ENCODE measurements at regions not wholly inside any gene's neighbourhood (a gene's known extent, or its start where the extent isn't known, plus 50 kb on each side); places are given as distances from the start of the nearest gene placed in this dataset.

- Mint-ChIP-seq H3K27me3 (no peaks in the 10 kb centered on the region), H3K36me3 (ENCODE audit: low read depth) (no peaks in the 10 kb centered on the region), H3K4me3 (no peak overlapping the region), H3K9me3 (no peaks in the 10 kb centered on the region), H3K27ac (no peak overlapping the region), H3K4me1 (ENCODE audit: low read depth) (no peaks in the 10 kb centered on the region)
Measured at GRCh38 chr10:81095238-81095637, 557.5 kb downstream of the SH2D4B start.

- Mint-ChIP-seq H3K36me3 (ENCODE audit: low read depth) (no peaks in the 10 kb centered on the region), H3K4me3 (no peak overlapping the region), H3K27ac (no peak overlapping the region), H3K27me3 (no peaks in the 10 kb centered on the region), H3K9me3 (no peaks in the 10 kb centered on the region), H3K4me1 (ENCODE audit: low read depth) (no peaks in the 10 kb centered on the region)
Measured at GRCh38 chr10:81096558-81096957, 558.9 kb downstream of the SH2D4B start.

DNA sequence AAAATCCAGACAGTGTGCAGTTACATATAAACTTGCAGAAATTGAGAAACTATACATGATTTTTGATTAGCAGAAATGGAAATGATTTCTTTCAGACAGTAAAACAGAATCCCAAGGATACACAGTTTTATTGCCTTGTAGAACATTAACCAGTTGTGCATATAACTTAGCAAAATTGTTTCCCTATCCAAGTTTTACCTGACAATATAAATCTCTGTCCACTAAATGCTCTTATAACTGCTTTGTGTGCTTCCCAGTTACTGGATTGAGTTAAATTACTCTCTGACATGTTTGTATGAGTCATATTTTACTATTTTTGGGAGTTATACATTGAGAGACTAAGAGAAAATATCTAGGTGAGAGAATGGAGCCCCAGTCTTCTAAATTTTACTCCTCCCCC is 563.4 kb downstream of the SH2D4B start:
- Mint-ChIP-seq H3K9me3 (no peaks in the 10 kb centered on the region), H3K4me1 (ENCODE audit: low read depth) (no peaks in the 10 kb centered on the region), H3K27ac (no peak overlapping the region), H3K4me3 (no peak overlapping the region), H3K27me3 (peaks cover 4% of the 10 kb centered on the region), H3K36me3 (ENCODE audit: low read depth) (no peaks in the 10 kb centered on the region)

GRCh38 chr10:81104494-81104893 is 566.8 kb downstream of the SH2D4B start:
- no peak overlapping the region for H3K4me3 Mint-ChIP-seq
- H3K27ac Mint-ChIP-seq = no peak overlapping the region
- no peaks in the 10 kb centered on the region for H3K36me3 Mint-ChIP-seq (ENCODE audit: low read depth)
- H3K27me3 Mint-ChIP-seq = peaks cover 8% of the 10 kb centered on the region
- no peaks in the 10 kb centered on the region for H3K9me3 Mint-ChIP-seq
- no peaks in the 10 kb centered on the region for H3K4me1 Mint-ChIP-seq (ENCODE audit: low read depth)

DNA sequence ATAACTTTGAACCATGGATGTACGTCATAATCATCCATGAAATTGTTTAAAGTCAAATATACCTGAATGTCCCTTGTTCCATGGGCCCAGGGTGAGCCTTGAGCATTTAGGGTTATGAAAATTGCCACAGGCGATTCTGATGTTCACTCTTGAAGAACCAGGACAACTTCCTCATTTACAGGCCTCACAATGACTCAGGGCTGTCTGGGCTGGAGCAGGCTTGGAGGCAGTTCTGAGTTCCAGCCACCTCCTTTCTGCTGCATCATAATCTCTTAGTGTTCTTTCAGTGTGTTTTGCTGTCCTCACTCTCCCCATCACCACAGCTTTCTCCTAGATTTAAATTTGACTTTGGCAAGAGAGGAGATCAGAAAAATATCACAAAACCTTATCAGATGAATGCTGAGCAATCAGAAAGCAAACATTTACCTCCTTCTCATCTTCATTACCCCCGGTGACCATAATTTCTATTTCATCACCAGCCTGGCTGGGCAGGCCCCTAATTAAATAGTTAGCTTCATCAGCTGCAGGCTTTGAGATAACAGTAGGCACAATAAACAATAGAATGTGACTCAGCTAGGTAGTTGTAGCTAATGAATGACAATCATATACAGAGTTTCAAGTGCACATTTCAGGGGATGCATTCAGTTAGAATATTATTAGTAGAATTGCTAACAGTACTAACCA is 571.0 kb downstream of the SH2D4B start:
- H3K36me3 Mint-ChIP-seq (ENCODE audit: low read depth) = no peaks in the 10 kb centered on the region
- H3K4me3 Mint-ChIP-seq = no peak overlapping the region
- H3K4me1 Mint-ChIP-seq (ENCODE audit: low read depth) = no peaks in the 10 kb centered on the region
- H3K27me3 Mint-ChIP-seq = peaks cover 3% of the 10 kb centered on the region
- no peaks in the 10 kb centered on the region for H3K9me3 Mint-ChIP-seq
- H3K27ac Mint-ChIP-seq = no peak overlapping the region

DNA sequence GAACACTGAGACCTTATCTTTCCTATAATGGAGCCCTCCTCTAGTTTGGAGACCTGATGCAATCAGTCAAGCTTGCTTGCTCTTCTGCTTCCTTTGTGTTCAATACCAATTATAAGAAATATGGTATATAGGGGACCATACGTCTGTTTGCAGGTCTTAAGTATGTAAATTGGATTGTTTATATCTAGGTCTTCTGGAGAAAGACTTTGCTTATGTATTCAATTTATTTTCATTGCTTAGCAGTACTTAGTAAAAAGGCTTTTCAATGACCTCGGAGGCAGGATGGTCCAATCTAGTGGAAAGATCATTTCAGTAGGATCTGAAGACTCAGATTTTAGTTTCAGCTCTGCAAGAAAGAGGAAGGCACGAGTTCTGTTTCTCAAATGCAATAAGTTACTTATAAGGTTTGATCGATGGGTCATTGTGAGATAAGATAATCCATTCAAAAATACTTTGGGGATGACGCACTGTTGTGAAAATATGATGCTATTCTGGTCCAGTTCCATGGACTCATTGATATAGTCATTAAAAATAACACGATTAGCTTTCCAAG is 571.6 kb downstream of the SH2D4B start:
- H3K36me3 Mint-ChIP-seq (ENCODE audit: low read depth) = no peaks in the 10 kb centered on the region
- peaks cover 3% of the 10 kb centered on the region for H3K27me3 Mint-ChIP-seq
- no peak overlapping the region for H3K4me3 Mint-ChIP-seq
- no peaks in the 10 kb centered on the region for H3K4me1 Mint-ChIP-seq (ENCODE audit: low read depth)
- H3K27ac Mint-ChIP-seq = no peak overlapping the region
- no peaks in the 10 kb centered on the region for H3K9me3 Mint-ChIP-seq

DNA sequence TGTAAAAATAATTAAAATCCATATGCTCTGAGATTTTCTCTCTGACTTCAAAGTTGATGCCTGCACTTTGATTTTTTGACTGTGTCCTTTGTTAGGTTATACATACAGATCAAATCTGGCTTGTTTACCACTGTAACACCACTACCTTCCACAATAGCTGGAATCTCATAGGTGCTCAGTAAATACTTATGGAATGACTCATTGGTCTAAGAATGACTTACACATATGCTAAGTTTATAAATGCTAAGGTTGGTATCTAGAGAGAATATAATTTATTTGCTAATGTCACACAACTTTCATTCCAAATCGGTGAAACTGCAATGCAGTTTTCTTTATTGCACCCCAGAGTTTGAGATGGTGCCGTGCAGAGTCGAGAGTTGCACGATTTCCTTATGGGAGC is 578.5 kb downstream of the SH2D4B start:
- H3K36me3 Mint-ChIP-seq (ENCODE audit: low read depth) = no peaks in the 10 kb centered on the region
- H3K4me3 Mint-ChIP-seq = no peak overlapping the region
- no peaks in the 10 kb centered on the region for H3K27me3 Mint-ChIP-seq
- H3K9me3 Mint-ChIP-seq = no peaks in the 10 kb centered on the region
- H3K4me1 Mint-ChIP-seq (ENCODE audit: low read depth) = no peaks in the 10 kb centered on the region
- H3K27ac Mint-ChIP-seq = no peak overlapping the region

DNA sequence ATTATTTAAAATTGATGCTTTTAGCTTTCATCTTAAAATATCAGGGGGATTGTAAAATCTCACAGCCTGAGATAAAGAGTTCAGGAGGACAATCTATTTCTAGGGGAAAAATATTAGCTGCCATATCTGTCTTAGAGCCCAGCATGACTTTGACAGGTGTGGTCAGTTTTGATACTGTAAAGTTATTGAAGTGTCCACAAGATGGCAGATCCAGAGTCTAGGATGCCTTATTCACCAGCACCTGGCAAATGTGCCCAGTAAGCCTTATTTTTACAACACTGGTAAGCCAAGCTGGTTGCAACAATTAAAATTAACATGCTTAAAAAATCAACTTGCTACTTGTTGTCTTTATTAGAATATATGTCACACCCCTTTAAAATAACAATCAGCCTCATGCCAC is 579.3 kb downstream of the SH2D4B start:
- no peaks in the 10 kb centered on the region for H3K4me1 Mint-ChIP-seq (ENCODE audit: low read depth)

GRCh38 chr10:81127931-81128330 is 590.2 kb downstream of the SH2D4B start:
- Mint-ChIP-seq H3K4me3 (no peak overlapping the region), H3K27me3 (no peaks in the 10 kb centered on the region)

More for the DNA sequence above, 579.3 kb downstream of the SH2D4B start:
- Mint-ChIP-seq H3K4me3 (no peak overlapping the region), H3K27me3 (no peaks in the 10 kb centered on the region), H3K27ac (no peak overlapping the region), H3K36me3 (ENCODE audit: low read depth) (no peaks in the 10 kb centered on the region), H3K9me3 (no peaks in the 10 kb centered on the region)

GRCh38 chr10:81130014-81130413 is 592.3 kb downstream of the SH2D4B start:
- H3K4me1 Mint-ChIP-seq (ENCODE audit: low read depth) = no peaks in the 10 kb centered on the region
- H3K27ac Mint-ChIP-seq = no peak overlapping the region
- no peaks in the 10 kb centered on the region for H3K36me3 Mint-ChIP-seq (ENCODE audit: low read depth)
- H3K27me3 Mint-ChIP-seq = no peaks in the 10 kb centered on the region
- H3K9me3 Mint-ChIP-seq = no peaks in the 10 kb centered on the region
- no peak overlapping the region for H3K4me3 Mint-ChIP-seq

More at GRCh38 chr10:81127931-81128330, 590.2 kb downstream of the SH2D4B start:
- H3K9me3 Mint-ChIP-seq = no peaks in the 10 kb centered on the region
- no peaks in the 10 kb centered on the region for H3K36me3 Mint-ChIP-seq (ENCODE audit: low read depth)
- no peak overlapping the region for H3K27ac Mint-ChIP-seq
- no peaks in the 10 kb centered on the region for H3K4me1 Mint-ChIP-seq (ENCODE audit: low read depth)

GRCh38 chr10:81135851-81136250 is 598.1 kb downstream of the SH2D4B start:
- H3K36me3 Mint-ChIP-seq (ENCODE audit: low read depth) = no peaks in the 10 kb centered on the region
- no peak overlapping the region for H3K27ac Mint-ChIP-seq
- no peaks in the 10 kb centered on the region for H3K4me1 Mint-ChIP-seq (ENCODE audit: low read depth)
- peaks cover 11% of the 10 kb centered on the region for H3K9me3 Mint-ChIP-seq
- H3K4me3 Mint-ChIP-seq = no peak overlapping the region
- H3K27me3 Mint-ChIP-seq = no peaks in the 10 kb centered on the region

DNA sequence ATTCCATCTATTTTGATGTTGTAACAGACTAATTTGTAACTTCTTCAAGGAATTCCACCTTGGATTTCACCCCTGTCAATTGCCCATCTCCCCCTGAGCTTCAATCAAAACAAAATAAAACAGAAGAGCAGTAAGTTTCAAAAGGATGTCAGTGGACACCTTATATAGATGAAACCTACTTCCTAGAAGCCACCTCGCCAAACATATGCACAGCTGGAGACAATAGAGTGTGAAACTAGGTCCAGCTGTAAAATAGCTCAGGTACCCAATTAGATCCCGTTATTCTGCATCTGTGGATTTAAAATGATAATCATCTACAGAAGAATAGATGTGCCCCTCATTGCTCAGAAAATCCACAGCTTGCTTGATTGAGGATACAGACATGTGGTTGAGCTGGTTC is 598.6 kb downstream of the SH2D4B start:
- Mint-ChIP-seq H3K4me3 (no peak overlapping the region), H3K4me1 (ENCODE audit: low read depth) (no peaks in the 10 kb centered on the region), H3K9me3 (peaks cover 11% of the 10 kb centered on the region), H3K36me3 (ENCODE audit: low read depth) (no peaks in the 10 kb centered on the region), H3K27ac (no peak overlapping the region), H3K27me3 (no peaks in the 10 kb centered on the region)

- H3K9me3 Mint-ChIP-seq = no peaks in the 10 kb centered on the region
- H3K4me3 Mint-ChIP-seq = no peak overlapping the region
- no peaks in the 10 kb centered on the region for H3K36me3 Mint-ChIP-seq (ENCODE audit: low read depth)
- no peak overlapping the region for H3K27ac Mint-ChIP-seq
- no peaks in the 10 kb centered on the region for H3K4me1 Mint-ChIP-seq (ENCODE audit: low read depth)
- H3K27me3 Mint-ChIP-seq = no peaks in the 10 kb centered on the region
Measured at GRCh38 chr10:81145975-81146374, 608.3 kb downstream of the SH2D4B start.

- H3K36me3 Mint-ChIP-seq (ENCODE audit: low read depth) = no peaks in the 10 kb centered on the region
- no peaks in the 10 kb centered on the region for H3K9me3 Mint-ChIP-seq
- no peak overlapping the region for H3K4me3 Mint-ChIP-seq
- H3K27ac Mint-ChIP-seq = no peak overlapping the region
- H3K27me3 Mint-ChIP-seq = no peaks in the 10 kb centered on the region
- no peaks in the 10 kb centered on the region for H3K4me1 Mint-ChIP-seq (ENCODE audit: low read depth)
Measured at GRCh38 chr10:81146436-81146835, 608.7 kb downstream of the SH2D4B start.

GRCh38 chr10:81152656-81153055 is 615.0 kb downstream of the SH2D4B start:
- no peaks in the 10 kb centered on the region for H3K27me3 Mint-ChIP-seq

GRCh38 chr10:81157681-81158080 is 620.0 kb downstream of the SH2D4B start:
- Mint-ChIP-seq H3K4me3 (no peak overlapping the region), H3K36me3 (ENCODE audit: low read depth) (no peaks in the 10 kb centered on the region), H3K9me3 (no peaks in the 10 kb centered on the region), H3K27me3 (no peaks in the 10 kb centered on the region), H3K27ac (no peak overlapping the region), H3K4me1 (ENCODE audit: low read depth) (no peaks in the 10 kb centered on the region)

More at GRCh38 chr10:81152656-81153055, 615.0 kb downstream of the SH2D4B start:
- H3K36me3 Mint-ChIP-seq (ENCODE audit: low read depth) = no peaks in the 10 kb centered on the region
- H3K9me3 Mint-ChIP-seq = no peaks in the 10 kb centered on the region
- no peaks in the 10 kb centered on the region for H3K4me1 Mint-ChIP-seq (ENCODE audit: low read depth)
- no peak overlapping the region for H3K27ac Mint-ChIP-seq
- no peak overlapping the region for H3K4me3 Mint-ChIP-seq
